ENCODE measurements at regions not wholly inside any gene's neighbourhood (a gene's known extent, or its start where the extent isn't known, plus 50 kb on each side); places are given as distances from the start of the nearest gene placed in this dataset.

GRCh38 chr9:7436754-7437153, 362.8 kb downstream of the DMAC1 start:
- TF ChIP-seq ZNF660 (tag by site-specific recombination; IDR thresholded peaks at IDR 0.05): no peak
- no peak for TF ChIP-seq CTCF (tag by site-specific recombination; IDR thresholded peaks at IDR 0.05)
- no peak for TF ChIP-seq ZNF311 (tag by site-specific recombination; IDR thresholded peaks at IDR 0.05; ENCODE audit: borderline replicate concordance)

Measured in HEK293 (cell line).